Trophoblast cell (in vitro differentiated cells and primary cell): ENCODE measurements at regions not wholly inside any gene's neighbourhood (a gene's known extent, or its start where the extent isn't known, plus 50 kb on each side); places are given as distances from the start of the nearest gene placed in this dataset.

ENCODE experiments used
- DNase-seq, 2 donors: peaks; one replicate each; pipeline ENCODE4 v3.0.0-alpha.2; 2016
- H2AFZ ChIP-seq: 2 replicates; pipeline ENCODE4 v1.6.1; 2013; ENCODE audit warnings: low read length, moderate library complexity, mild to moderate bottlenecking; ENCODE audit not compliant: insufficient read depth, poor library complexity
- H2AK5ac ChIP-seq: 2 replicates; pipeline ENCODE4 v1.6.1; 2013; ENCODE audit warnings: mild to moderate bottlenecking, low read length
- H2BK120ac ChIP-seq: 2 replicates; pipeline ENCODE4 v1.6.1; 2013; ENCODE audit warnings: low read length, mild to moderate bottlenecking, moderate library complexity; ENCODE audit not compliant: insufficient read depth, poor library complexity
- H2BK12ac ChIP-seq: 2 replicates; pipeline ENCODE4 v1.6.1; 2013; ENCODE audit warnings: mild to moderate bottlenecking, low read length, moderate library complexity
- H2BK5ac ChIP-seq: 2 replicates; pipeline ENCODE4 v1.6.1; 2013; ENCODE audit warnings: low read length, low read depth, moderate library complexity, mild to moderate bottlenecking; ENCODE audit not compliant: poor library complexity
- H3K14ac ChIP-seq: 2 replicates; pipeline ENCODE4 v1.6.1; 2013; ENCODE audit warnings: mild to moderate bottlenecking, low read length
- H3K18ac ChIP-seq: 2 replicates; pipeline ENCODE4 v1.6.1; 2013; ENCODE audit warnings: mild to moderate bottlenecking, low read length
- H3K23ac ChIP-seq: 2 replicates; pipeline ENCODE4 v1.6.1; 2013; ENCODE audit warnings: low read length
- H3K27ac ChIP-seq: 2 replicates; pipeline ENCODE4 v1.5.1; 2013; ENCODE audit warnings: low read depth, mild to moderate bottlenecking, inconsistent platforms, low read length, moderate library complexity
- H3K27me3 ChIP-seq: 2 replicates; pipeline ENCODE4 v1.6.1; 2013; ENCODE audit warnings: inconsistent platforms, mild to moderate bottlenecking, low read length, moderate library complexity; ENCODE audit not compliant: insufficient read depth
- H3K36me3 ChIP-seq, 2 experiments: 1 replicate in 1 of 2; 2 replicates in 1 of 2; pipeline ENCODE4 v1.6.1; 2013; ENCODE audit warnings: low read length in 2 of 2, mild to moderate bottlenecking in 2 of 2, moderate library complexity in 1 of 2; ENCODE audit not compliant: insufficient read depth in 2 of 2, control insufficient read depth in 1 of 2
- H3K4ac ChIP-seq: 2 replicates; pipeline ENCODE4 v1.6.1; 2013; ENCODE audit warnings: low read depth, mild to moderate bottlenecking, low read length, moderate library complexity
- H3K4me1 ChIP-seq, 2 experiments: 1 replicate in 1 of 2; 2 replicates in 1 of 2; pipeline ENCODE4 v1.6.1; 2013; ENCODE audit warnings: low read length in 2 of 2, mild to moderate bottlenecking in 2 of 2, moderate library complexity in 1 of 2; ENCODE audit not compliant: insufficient read depth in 2 of 2, control insufficient read depth in 1 of 2
- H3K4me2 ChIP-seq: 2 replicates; pipeline ENCODE4 v1.6.1; 2013; ENCODE audit warnings: inconsistent platforms, mild to moderate bottlenecking, low read length, moderate library complexity
- H3K4me3 ChIP-seq: 2 replicates; pipeline ENCODE4 v1.5.1; 2013; ENCODE audit warnings: mild to moderate bottlenecking, low read depth, low read length, inconsistent platforms
- H3K79me1 ChIP-seq: one replicate; pipeline ENCODE4 v1.6.1; 2013; ENCODE audit warnings: low read length
- H3K79me2 ChIP-seq: 2 replicates; pipeline ENCODE4 v1.6.1; 2013; ENCODE audit warnings: low read length, mild to moderate bottlenecking; ENCODE audit not compliant: control insufficient read depth, insufficient read depth, poor library complexity
- H3K9ac ChIP-seq: 2 replicates; pipeline ENCODE4 v1.6.1; 2013; ENCODE audit warnings: mild to moderate bottlenecking, low read length
- H3K9me3 ChIP-seq: 2 replicates; pipeline ENCODE4 v1.6.1; 2013; ENCODE audit warnings: low read depth, mild to moderate bottlenecking, control low read depth, inconsistent platforms, low read length; ENCODE audit not compliant: insufficient read depth
- H4K12ac ChIP-seq: 2 replicates; pipeline ENCODE4 v1.6.1; 2013; ENCODE audit warnings: low read depth, mild to moderate bottlenecking, low read length, moderate library complexity
- H4K8ac ChIP-seq: 2 replicates; pipeline ENCODE4 v1.6.1; 2013; ENCODE audit warnings: low read depth, mild to moderate bottlenecking, low read length, moderate library complexity
- H4K91ac ChIP-seq: one replicate; pipeline ENCODE4 v1.6.1; 2013; ENCODE audit warnings: low read depth, mild to moderate bottlenecking, low read length, moderate library complexity
- WGBS: extraction: QIAGEN DNeasy Blood & Tissue Kit; methylation state at CpG from one replicate; pipeline ENCODE4 v1.1.7; 2013; ENCODE audit warnings: missing lambda C conversion rate; ENCODE audit not compliant: insufficient read length, insufficient coverage; ENCODE audit errors: extremely low coverage; 5-methylcytosine and 5-hydroxymethylcytosine counted together

GRCh38 chr10:118128675-118129074 is 81.9 kb upstream of the RAB11FIP2 start:
- H3K4me2 ChIP-seq = no peak overlapping the region
- H4K91ac ChIP-seq = no peak overlapping the region
- H3K9ac ChIP-seq = no peak overlapping the region
- H2AK5ac ChIP-seq = no peak overlapping the region
- no peak overlapping the region for H3K27ac ChIP-seq
- peaks cover 3% of the 10 kb centered on the region for H3K9me3 ChIP-seq
- H4K8ac ChIP-seq = no peak overlapping the region
- no peak overlapping the region for H3K18ac ChIP-seq
- no peaks in the 10 kb centered on the region for H3K79me1 ChIP-seq
- no peak overlapping the region for H3K14ac ChIP-seq
- no peak overlapping the region for H2BK5ac ChIP-seq
- no peak overlapping the region for H3K23ac ChIP-seq
- no peaks in the 10 kb centered on the region for H3K27me3 ChIP-seq
- H2AFZ ChIP-seq = no peak overlapping the region
- WGBS = no CpG with 5 or more reads among the region's 2 CpGs
- no peak for DNase-seq
- H2BK120ac ChIP-seq = no peak overlapping the region
- H3K36me3 ChIP-seq = no peaks in the 10 kb centered on the region
- H3K4me3 ChIP-seq = no peak overlapping the region
- H3K4me1 ChIP-seq = no peaks in the 10 kb centered on the region
- no peak overlapping the region for H2BK12ac ChIP-seq
- no peak overlapping the region for H4K12ac ChIP-seq
- H3K4ac ChIP-seq = no peak overlapping the region
- H3K79me2 ChIP-seq = no peaks in the 10 kb centered on the region

- no peak for DNase-seq
- H2BK5ac ChIP-seq = no peak overlapping the region
- H2BK12ac ChIP-seq = no peak overlapping the region
- H3K23ac ChIP-seq = no peak overlapping the region
- H3K4me1 ChIP-seq = peaks cover 4 to 6% of the 10 kb centered on the region in 2 experiments
- H3K18ac ChIP-seq = no peak overlapping the region
- H3K9me3 ChIP-seq = no peaks in the 10 kb centered on the region
- no peak overlapping the region for H3K4me2 ChIP-seq
- no peak overlapping the region for H2BK120ac ChIP-seq
- H3K27me3 ChIP-seq = no peaks in the 10 kb centered on the region
- no peak overlapping the region for H3K14ac ChIP-seq
- no peaks in the 10 kb centered on the region for H3K79me2 ChIP-seq
- H3K36me3 ChIP-seq = no peaks in the 10 kb centered on the region
- H2AK5ac ChIP-seq = no peak overlapping the region
- H4K12ac ChIP-seq = no peak overlapping the region
- H3K27ac ChIP-seq = no peak overlapping the region
- H3K4ac ChIP-seq = no peak overlapping the region
- no peak overlapping the region for H4K8ac ChIP-seq
- no peak overlapping the region for H3K4me3 ChIP-seq
- H2AFZ ChIP-seq = no peak overlapping the region
- H3K79me1 ChIP-seq = no peaks in the 10 kb centered on the region
- H4K91ac ChIP-seq = no peak overlapping the region
- H3K9ac ChIP-seq = no peak overlapping the region
These were observed 72.0 kb upstream of the RAB11FIP2 start for GRCh38 chr10:118118716-118119115.

- H3K18ac ChIP-seq = no peak overlapping the region
- H4K8ac ChIP-seq = no peak overlapping the region
- H2BK120ac ChIP-seq = no peak overlapping the region
- no CpG with 5 or more reads among the region's 10 CpGs for WGBS
- no peak overlapping the region for H4K91ac ChIP-seq
- no peak overlapping the region for H2BK5ac ChIP-seq
- peaks cover 4 to 6% of the 10 kb centered on the region in 2 experiments for H3K4me1 ChIP-seq
- no peak overlapping the region for H3K4me3 ChIP-seq
- H3K79me1 ChIP-seq = no peaks in the 10 kb centered on the region
- no peak overlapping the region for H2AK5ac ChIP-seq
- H3K27me3 ChIP-seq = no peaks in the 10 kb centered on the region
- H3K9me3 ChIP-seq = no peaks in the 10 kb centered on the region
- no peak overlapping the region for H3K4me2 ChIP-seq
- H4K12ac ChIP-seq = no peak overlapping the region
- H2AFZ ChIP-seq = no peak overlapping the region
- no peak for DNase-seq
- H3K36me3 ChIP-seq = no peaks in the 10 kb centered on the region
- no peak overlapping the region for H3K4ac ChIP-seq
- no peak overlapping the region for H3K23ac ChIP-seq
- H2BK12ac ChIP-seq = no peak overlapping the region
- H3K27ac ChIP-seq = no peak overlapping the region
- no peak overlapping the region for H3K14ac ChIP-seq
- no peaks in the 10 kb centered on the region for H3K79me2 ChIP-seq
- no peak overlapping the region for H3K9ac ChIP-seq
These were observed 70.1 kb upstream of the RAB11FIP2 start for GRCh38 chr10:118116715-118117449.

GRCh38 chr10:118116362-118116714 is 69.6 kb upstream of the RAB11FIP2 start:
- Histone ChIP-seq H3K27me3 (no peaks in the 10 kb centered on the region), H3K4me3 (no peak overlapping the region), H3K4ac (no peak overlapping the region), H3K79me1 (no peaks in the 10 kb centered on the region), H3K4me2 (no peak overlapping the region), H4K8ac (no peak overlapping the region), H4K91ac (no peak overlapping the region), H4K12ac (no peak overlapping the region), H3K27ac (no peak overlapping the region), H2BK12ac (no peak overlapping the region), H3K36me3 (no peaks in the 10 kb centered on the region), H3K9ac (no peak overlapping the region), H2BK5ac (no peak overlapping the region), H3K23ac (no peak overlapping the region), H2BK120ac (no peak overlapping the region), H3K4me1 (peaks cover 4 to 6% of the 10 kb centered on the region in 2 experiments), H3K9me3 (no peaks in the 10 kb centered on the region), H3K79me2 (no peaks in the 10 kb centered on the region), H3K14ac (no peak overlapping the region), H2AK5ac (no peak overlapping the region), H2AFZ (no peak overlapping the region), H3K18ac (no peak overlapping the region)
- no CpG with 5 or more reads among the region's 6 CpGs for WGBS
- DNase-seq = no peak
